Esophagus squamous epithelium (tissue), 5 donors: ENCODE measurements at regions not wholly inside any gene's neighbourhood (a gene's known extent, or its start where the extent isn't known, plus 50 kb on each side); places are given as distances from the start of the nearest gene placed in this dataset.

Source experiments
- DNase-seq: peaks from one replicate; lab custom pipeline; 2025; lab: John Stamatoyannopoulos, UW
- H3K27ac ChIP-seq, 4 donors: fragments of 200-600 bp; sonication (generic); one replicate each; pipeline ENCODE4 v1.5.1; 2016 to 2019; ENCODE audit warnings: mild to moderate bottlenecking in 1 of 4
- H3K27me3 ChIP-seq, 4 donors: fragments of 200-600 bp; sonication (generic); 1 replicate in 3 of 4; 2 replicates in 1 of 4; pipeline versions ENCODE4 v1.5.1 to v1.6.0; 2017 to 2021; ENCODE audit warnings: antibody characterized with exemption in 1 of 4
- H3K36me3 ChIP-seq, 3 donors: fragments of 200-600 bp; sonication (generic); one replicate each; pipeline ENCODE4 v1.5.1; 2016 to 2019
- H3K4me1 ChIP-seq, 3 donors: fragments of 200-600 bp; sonication (generic); one replicate each; pipeline ENCODE4 v1.5.1; 2017 to 2019
- H3K4me3 ChIP-seq, 4 donors: fragments of 200-600 bp; sonication (generic); 1 replicate in 3 of 4; 2 replicates in 1 of 4; pipeline ENCODE4 v1.5.1; 2016 to 2019; ENCODE audit warnings: mild to moderate bottlenecking in 2 of 4, moderate library complexity in 1 of 4
- H3K9me3 ChIP-seq, 3 donors: fragments of 200-600 bp; sonication (generic); one replicate each; pipeline ENCODE4 v1.5.1; 2016 to 2019
- POLR2A ChIP-seq, 4 donors: fragments of 450-650 bp; IDR thresholded peaks; one replicate each; pipeline ENCODE4 v1.6.1; 2017; ENCODE audit warnings: antibody characterized with exemption in 4 of 4, mild to moderate bottlenecking in 4 of 4, moderate library complexity in 3 of 4
- WGBS, 2 donors: methylation state at CpG; one replicate each; pipeline ENCODE4 v1.1.5; 2018; 5-methylcytosine and 5-hydroxymethylcytosine counted together
- intact Hi-C: fragments of 100-400 bp; cut with DNase I; formaldehyde crosslinking; loops from one replicate; pipeline ENCODE4 v1.15.0; 2022
- TF ChIP-seq, protein P1 (sequence below), 6 experiments: fragments of 450-650 bp in 4 of 6; fragments of 200-600 bp in 2 of 6; sonication (generic) in 2 of 6; IDR thresholded peaks; one replicate each; pipeline ENCODE4 v1.5.1; 2016 to 2019; ENCODE audit warnings: antibody characterized with exemption in 6 of 6, mild to moderate bottlenecking in 4 of 6, moderate library complexity in 4 of 6
- donor health status: DM: yes; HTN: yes; CAD: no.

- no peaks in the 10 kb centered on the region for H3K27me3 ChIP-seq
- no peaks in the 10 kb centered on the region for H3K36me3 ChIP-seq
- TF ChIP-seq, protein P1, sequence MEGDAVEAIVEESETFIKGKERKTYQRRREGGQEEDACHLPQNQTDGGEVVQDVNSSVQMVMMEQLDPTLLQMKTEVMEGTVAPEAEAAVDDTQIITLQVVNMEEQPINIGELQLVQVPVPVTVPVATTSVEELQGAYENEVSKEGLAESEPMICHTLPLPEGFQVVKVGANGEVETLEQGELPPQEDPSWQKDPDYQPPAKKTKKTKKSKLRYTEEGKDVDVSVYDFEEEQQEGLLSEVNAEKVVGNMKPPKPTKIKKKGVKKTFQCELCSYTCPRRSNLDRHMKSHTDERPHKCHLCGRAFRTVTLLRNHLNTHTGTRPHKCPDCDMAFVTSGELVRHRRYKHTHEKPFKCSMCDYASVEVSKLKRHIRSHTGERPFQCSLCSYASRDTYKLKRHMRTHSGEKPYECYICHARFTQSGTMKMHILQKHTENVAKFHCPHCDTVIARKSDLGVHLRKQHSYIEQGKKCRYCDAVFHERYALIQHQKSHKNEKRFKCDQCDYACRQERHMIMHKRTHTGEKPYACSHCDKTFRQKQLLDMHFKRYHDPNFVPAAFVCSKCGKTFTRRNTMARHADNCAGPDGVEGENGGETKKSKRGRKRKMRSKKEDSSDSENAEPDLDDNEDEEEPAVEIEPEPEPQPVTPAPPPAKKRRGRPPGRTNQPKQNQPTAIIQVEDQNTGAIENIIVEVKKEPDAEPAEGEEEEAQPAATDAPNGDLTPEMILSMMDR (IDR thresholded peaks at IDR 0.05) = no peak
- no peak for TF ChIP-seq POLR2A (IDR thresholded peaks at IDR 0.05)
- no peak for DNase-seq
- WGBS, 2 donors = 67 to 81% methylated on average over 1 of the region's 1 CpG
- peaks cover 0 to 10% (median 7%) of the 10 kb centered on the region in 3 donors for H3K9me3 ChIP-seq
- intact Hi-C loops = no loop called here
- H3K4me3 ChIP-seq = no peak overlapping the region
- H3K4me1 ChIP-seq = no peaks in the 10 kb centered on the region
- H3K27ac ChIP-seq = no peak overlapping the region
Measured at GRCh38 chr14:85050180-85050579, 479.8 kb upstream of the FLRT2 start.

- Histone ChIP-seq H3K4me3 (no peak overlapping the region), H3K27ac (no peak overlapping the region), H3K36me3 (no peaks in the 10 kb centered on the region), H3K9me3 (peaks cover 0 to 10% (median 7%) of the 10 kb centered on the region in 3 donors), H3K27me3 (no peaks in the 10 kb centered on the region), H3K4me1 (no peaks in the 10 kb centered on the region)
- no peak for TF ChIP-seq POLR2A (IDR thresholded peaks at IDR 0.05)
- TF ChIP-seq, protein P1 (IDR thresholded peaks at IDR 0.05) = no peak
- DNase-seq = no peak
- intact Hi-C loops = no loop called here
- WGBS, 2 donors = 80 to 82% methylated on average over 2 of the region's 2 CpGs
Measured at GRCh38 chr14:85052646-85053045, 477.3 kb upstream of the FLRT2 start.

DNA sequence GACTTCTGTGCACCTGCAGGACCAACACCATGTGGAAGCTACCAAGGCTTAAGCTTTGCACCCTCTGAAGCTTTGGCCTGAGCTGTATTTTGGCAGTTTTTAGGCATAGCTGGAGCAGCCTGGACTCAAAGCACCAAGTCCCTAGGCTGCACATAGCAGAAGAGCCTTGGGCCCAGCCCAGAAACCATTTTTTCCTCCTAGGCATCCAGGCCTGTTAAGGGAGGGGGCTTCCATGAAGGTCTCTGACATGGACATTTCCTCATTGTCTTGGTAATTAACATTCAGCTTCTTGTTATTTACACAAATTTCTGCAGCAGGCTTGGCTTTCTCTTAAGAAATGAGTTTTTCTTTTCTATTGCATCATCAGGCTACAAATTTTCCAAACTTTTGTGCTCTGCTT is 475.8 kb upstream of the FLRT2 start:
- no peak for TF ChIP-seq POLR2A (IDR thresholded peaks at IDR 0.05)
- TF ChIP-seq, protein P1 (IDR thresholded peaks at IDR 0.05) = no peak
- Histone ChIP-seq H3K9me3 (peaks cover 0 to 10% (median 7%) of the 10 kb centered on the region in 3 donors), H3K4me1 (no peaks in the 10 kb centered on the region), H3K36me3 (no peaks in the 10 kb centered on the region), H3K27ac (no peak overlapping the region), H3K27me3 (no peaks in the 10 kb centered on the region), H3K4me3 (no peak overlapping the region)
- intact Hi-C loops = no loop called here
- DNase-seq = no peak

DNA sequence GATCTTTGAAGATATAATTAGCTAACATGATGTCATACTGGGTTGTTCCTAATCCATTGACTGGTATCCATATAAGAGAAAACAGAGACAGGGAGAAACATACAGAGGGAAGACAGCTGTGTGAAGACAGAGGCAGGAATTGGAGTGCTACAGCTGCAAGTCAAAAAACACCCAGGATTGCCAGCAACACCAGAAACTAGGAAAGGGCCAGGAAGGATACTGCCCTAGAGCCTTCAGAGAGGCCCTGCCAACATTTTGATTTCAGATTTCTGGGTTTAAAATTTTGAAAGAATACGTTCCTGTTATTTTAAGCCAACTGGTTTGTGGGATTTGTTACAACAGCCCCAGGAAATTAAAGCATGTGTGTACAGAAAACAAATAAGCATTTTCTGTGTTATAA is 473.7 kb upstream of the FLRT2 start:
- intact Hi-C loops = no loop called here
- WGBS, 2 donors = 15 to 40% methylated on average over 1 of the region's 1 CpG

GRCh38 chr14:85057221-85057620 is 472.7 kb upstream of the FLRT2 start:
- DNase-seq = no peak
- no peak overlapping the region for H3K4me3 ChIP-seq

More for the DNA sequence above, 473.7 kb upstream of the FLRT2 start:
- no peak overlapping the region for H3K4me3 ChIP-seq
- no peaks in the 10 kb centered on the region for H3K4me1 ChIP-seq
- TF ChIP-seq, protein P1 (IDR thresholded peaks at IDR 0.05) = no peak
- no peak for TF ChIP-seq POLR2A (IDR thresholded peaks at IDR 0.05)
- no peak overlapping the region for H3K27ac ChIP-seq
- no peaks in the 10 kb centered on the region for H3K36me3 ChIP-seq
- no peak for DNase-seq
- H3K27me3 ChIP-seq = no peaks in the 10 kb centered on the region
- peaks cover 0 to 10% (median 7%) of the 10 kb centered on the region in 3 donors for H3K9me3 ChIP-seq

More at GRCh38 chr14:85057221-85057620, 472.7 kb upstream of the FLRT2 start:
- intact Hi-C loops = no loop called here
- Histone ChIP-seq H3K9me3 (peaks cover 0 to 10% (median 7%) of the 10 kb centered on the region in 3 donors), H3K27me3 (no peaks in the 10 kb centered on the region), H3K36me3 (no peaks in the 10 kb centered on the region), H3K4me1 (no peaks in the 10 kb centered on the region), H3K27ac (no peak overlapping the region)
- TF ChIP-seq POLR2A (IDR thresholded peaks at IDR 0.05) = no peak
- TF ChIP-seq, protein P1 (IDR thresholded peaks at IDR 0.05) = no peak
- 51 to 59% methylated on average over 7 of the region's 7 CpGs for WGBS, 2 donors
